Stimulated activated CD8-positive, alpha-beta memory T cell treated with anti-CD3 and anti-CD28 coated beads, Interleukin-12 subunit alpha, Interleukin-12 subunit beta, amount 100 ng/mL, for 24 hours (primary cell): ENCODE measurements at regions not wholly inside any gene's neighbourhood (a gene's known extent, or its start where the extent isn't known, plus 50 kb on each side); places are given as distances from the start of the nearest gene placed in this dataset.
"Not testable (repeated sequence)": the region's sequence is repeated elsewhere in the genome, so short reads cannot be mapped to it uniquely, and the experiment has no call there.

Experiments
- DNase-seq: peaks from one replicate; pipeline ENCODE4 v3.0.0-alpha.2; 2020; ENCODE audit errors: extremely low read depth

GRCh38 chr13:22934744-22935523, 245.8 kb upstream of the SGCG start:
- DNase-seq, result no peak

GRCh38 chr13:22936228-22936627, 244.6 kb upstream of the SGCG start:
- DNase-seq, result no peak

GRCh38 chr13:22937241-22937640, 243.5 kb upstream of the SGCG start:
- no peak for DNase-seq

- no peak for DNase-seq
Measured at GRCh38 chr13:22937953-22938352, 242.8 kb upstream of the SGCG start.

- DNase-seq, result no peak
Measured at GRCh38 chr13:22938576-22938975, 242.2 kb upstream of the SGCG start.

- no peak for DNase-seq
Measured at GRCh38 chr13:22939157-22939556, 241.6 kb upstream of the SGCG start.

GRCh38 chr13:22940090-22940710, 240.6 kb upstream of the SGCG start:
- no peak for DNase-seq

GRCh38 chr13:22940736-22941135, 240.0 kb upstream of the SGCG start:
- DNase-seq, result no peak

GRCh38 chr13:22941495-22941894, 239.3 kb upstream of the SGCG start:
- DNase-seq, result not testable (repeated sequence)

GRCh38 chr13:22942831-22943230, 237.9 kb upstream of the SGCG start:
- DNase-seq, result not testable (repeated sequence)

GRCh38 chr13:22944378-22944777, 236.4 kb upstream of the SGCG start:
- no peak for DNase-seq

- DNase-seq, result no peak
Measured at GRCh38 chr13:22945321-22946226, 235.2 kb upstream of the SGCG start.

- no peak for DNase-seq
Measured at GRCh38 chr13:22948421-22948820, 232.4 kb upstream of the SGCG start.

- DNase-seq, result not testable (repeated sequence)
Measured at GRCh38 chr13:22952018-22952417, 228.8 kb upstream of the SGCG start.

GRCh38 chr13:22955147-22955546, 225.6 kb upstream of the SGCG start:
- not testable (repeated sequence) for DNase-seq

GRCh38 chr13:22956456-22957115, 224.2 kb upstream of the SGCG start:
- DNase-seq, result not testable (repeated sequence)

- DNase-seq, result not testable (repeated sequence)
Measured at GRCh38 chr13:22959859-22960258, 220.9 kb upstream of the SGCG start.

- no peak for DNase-seq
Measured at GRCh38 chr13:22960827-22961226, 220.0 kb upstream of the SGCG start.

- DNase-seq, result not testable (repeated sequence)
Measured at GRCh38 chr13:22961342-22961741, 219.4 kb upstream of the SGCG start.

GRCh38 chr13:22961835-22962537, 218.8 kb upstream of the SGCG start:
- no peak for DNase-seq

- not testable (repeated sequence) for DNase-seq
Measured at GRCh38 chr13:22963384-22964053, 217.3 kb upstream of the SGCG start.
